Astrocyte (in vitro differentiated cells and primary cell): ENCODE measurements at regions not wholly inside any gene's neighbourhood (a gene's known extent, or its start where the extent isn't known, plus 50 kb on each side); places are given as distances from the start of the nearest gene placed in this dataset.

Source experiments
- DNase-seq: peaks from one replicate; pipeline ENCODE4 v3.0.0-alpha.2; 2010; ENCODE audit warnings: low read depth
- FAIRE-seq: peaks from 2 replicates; lab custom pipeline; 2011; peaks lifted over from hg19 to GRCh38; lab: Jason Lieb, UNC
- H2AFZ ChIP-seq: 2 replicates; pipeline ENCODE4 v1.6.0; 2012; ENCODE audit warnings: low read depth, low read length, inconsistent platforms
- H3K27ac ChIP-seq: 2 replicates; pipeline ENCODE4 v1.5.1; 2011; ENCODE audit warnings: low read depth, low read length, inconsistent platforms
- H3K27me3 ChIP-seq: 2 replicates; pipeline ENCODE4 v1.6.0; 2011; ENCODE audit warnings: low read length, inconsistent platforms; ENCODE audit not compliant: insufficient read depth
- H3K36me3 ChIP-seq: 2 replicates; pipeline ENCODE4 v1.5.1; 2011; ENCODE audit warnings: low read length, inconsistent platforms; ENCODE audit not compliant: insufficient read depth
- H3K4me1 ChIP-seq: 2 replicates; pipeline ENCODE4 v1.5.1; 2011; ENCODE audit warnings: low read length, inconsistent platforms; ENCODE audit not compliant: insufficient read depth
- H3K4me2 ChIP-seq: 2 replicates; pipeline ENCODE4 v1.6.0; 2012; ENCODE audit warnings: low read length, inconsistent platforms
- H3K4me3 ChIP-seq: 2 replicates; pipeline ENCODE4 v1.5.1; 2011; ENCODE audit warnings: low read depth, mild to moderate bottlenecking, low read length, inconsistent platforms; ENCODE audit not compliant: insufficient read depth
- H3K79me2 ChIP-seq: 2 replicates; pipeline ENCODE4 v1.6.0; 2012; ENCODE audit warnings: mild to moderate bottlenecking, low read length, inconsistent platforms; ENCODE audit not compliant: insufficient read depth
- H3K9ac ChIP-seq: 2 replicates; pipeline ENCODE4 v1.6.0; 2012; ENCODE audit warnings: mild to moderate bottlenecking, low read length, inconsistent platforms
- H3K9me3 ChIP-seq: 2 replicates; pipeline ENCODE4 v1.5.1; 2012; ENCODE audit warnings: low read depth, mild to moderate bottlenecking, low read length, inconsistent platforms; ENCODE audit not compliant: insufficient read depth
- H4K20me1 ChIP-seq: 2 replicates; pipeline ENCODE4 v1.6.0; 2012; ENCODE audit warnings: low read length, inconsistent platforms; ENCODE audit not compliant: insufficient read depth
- H3K27ac Mint-ChIP-seq: one replicate; pipeline ENCODE4 v1.8.0; 2021; ENCODE audit warnings: mild to moderate bottlenecking, mixed read lengths; ENCODE audit not compliant: unreplicated experiment
- H3K27me3 Mint-ChIP-seq: one replicate; pipeline ENCODE4 v1.8.0; 2021; ENCODE audit warnings: low read depth, mixed read lengths; ENCODE audit not compliant: unreplicated experiment
- H3K36me3 Mint-ChIP-seq: one replicate; pipeline ENCODE4 v1.8.0; 2021; ENCODE audit warnings: low read depth, mixed read lengths; ENCODE audit not compliant: unreplicated experiment
- H3K4me1 Mint-ChIP-seq: one replicate; pipeline ENCODE4 v1.8.0; 2021; ENCODE audit warnings: low read depth, mixed read lengths; ENCODE audit not compliant: unreplicated experiment
- H3K4me3 Mint-ChIP-seq: one replicate; pipeline ENCODE4 v1.8.0; 2021; ENCODE audit warnings: mild to moderate bottlenecking, moderate library complexity, mixed read lengths; ENCODE audit not compliant: unreplicated experiment
- H3K9me3 Mint-ChIP-seq: one replicate; pipeline ENCODE4 v1.8.0; 2021; ENCODE audit warnings: mild to moderate bottlenecking, mixed read lengths; ENCODE audit not compliant: unreplicated experiment
- EZH2 ChIP-seq: IDR thresholded peaks from 2 replicates; pipeline ENCODE4 v1.6.1; 2012; ENCODE audit warnings: mild to moderate bottlenecking, low read length, inconsistent platforms; ENCODE audit not compliant: insufficient read depth
- TF ChIP-seq, protein P1 (sequence below): IDR thresholded peaks from 2 replicates; pipeline ENCODE4 v1.5.1; 2011; ENCODE audit warnings: low read depth, mild to moderate bottlenecking, inconsistent platforms, low read length, moderate library complexity; ENCODE audit not compliant: insufficient read depth

DNA sequence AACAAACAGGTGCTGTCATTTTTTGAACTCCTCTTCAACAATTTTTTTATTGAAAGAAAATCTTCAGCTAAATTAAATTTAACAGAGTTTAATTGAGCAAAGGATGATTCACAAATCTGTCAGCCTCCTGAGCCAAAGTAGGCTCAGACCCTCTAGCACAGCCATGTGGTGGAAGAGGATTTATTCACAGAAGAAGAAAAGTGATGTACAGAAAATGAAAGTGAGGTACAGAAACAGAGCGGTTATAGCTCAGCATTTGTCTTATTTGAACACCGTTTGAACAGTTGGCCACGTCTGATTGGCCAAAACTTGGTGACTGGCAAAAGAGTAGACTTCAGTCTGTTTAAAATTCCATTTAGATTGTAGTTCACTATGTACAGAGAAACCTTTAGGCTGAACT lies 217.3 kb downstream of the SPANXN1 start:
- TF ChIP-seq EZH2, result no peak
- TF ChIP-seq, protein P1, sequence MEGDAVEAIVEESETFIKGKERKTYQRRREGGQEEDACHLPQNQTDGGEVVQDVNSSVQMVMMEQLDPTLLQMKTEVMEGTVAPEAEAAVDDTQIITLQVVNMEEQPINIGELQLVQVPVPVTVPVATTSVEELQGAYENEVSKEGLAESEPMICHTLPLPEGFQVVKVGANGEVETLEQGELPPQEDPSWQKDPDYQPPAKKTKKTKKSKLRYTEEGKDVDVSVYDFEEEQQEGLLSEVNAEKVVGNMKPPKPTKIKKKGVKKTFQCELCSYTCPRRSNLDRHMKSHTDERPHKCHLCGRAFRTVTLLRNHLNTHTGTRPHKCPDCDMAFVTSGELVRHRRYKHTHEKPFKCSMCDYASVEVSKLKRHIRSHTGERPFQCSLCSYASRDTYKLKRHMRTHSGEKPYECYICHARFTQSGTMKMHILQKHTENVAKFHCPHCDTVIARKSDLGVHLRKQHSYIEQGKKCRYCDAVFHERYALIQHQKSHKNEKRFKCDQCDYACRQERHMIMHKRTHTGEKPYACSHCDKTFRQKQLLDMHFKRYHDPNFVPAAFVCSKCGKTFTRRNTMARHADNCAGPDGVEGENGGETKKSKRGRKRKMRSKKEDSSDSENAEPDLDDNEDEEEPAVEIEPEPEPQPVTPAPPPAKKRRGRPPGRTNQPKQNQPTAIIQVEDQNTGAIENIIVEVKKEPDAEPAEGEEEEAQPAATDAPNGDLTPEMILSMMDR, result no peak
- H3K36me3 Mint-ChIP-seq, result no peaks in the 10 kb centered on the region
- no peak overlapping the region for H3K4me2 ChIP-seq
- H3K9ac ChIP-seq, result no peak overlapping the region
- H3K4me1 ChIP-seq, result no peaks in the 10 kb centered on the region
- no peaks in the 10 kb centered on the region for H3K27me3 ChIP-seq
- DNase-seq (no peak), FAIRE-seq (no peak)
- no peak overlapping the region for H3K4me3 ChIP-seq
- no peak overlapping the region for H3K4me3 Mint-ChIP-seq
- H3K27ac Mint-ChIP-seq, result no peak overlapping the region
- H3K79me2 ChIP-seq, result no peaks in the 10 kb centered on the region
- no peaks in the 10 kb centered on the region for H3K27me3 Mint-ChIP-seq
- no peak overlapping the region for H3K27ac ChIP-seq
- H4K20me1 ChIP-seq, result no peaks in the 10 kb centered on the region
- no peaks in the 10 kb centered on the region for H3K9me3 ChIP-seq
- H3K9me3 Mint-ChIP-seq, result no peaks in the 10 kb centered on the region
- no peaks in the 10 kb centered on the region for H3K36me3 ChIP-seq
- H2AFZ ChIP-seq, result no peak overlapping the region
- no peaks in the 10 kb centered on the region for H3K4me1 Mint-ChIP-seq

DNA sequence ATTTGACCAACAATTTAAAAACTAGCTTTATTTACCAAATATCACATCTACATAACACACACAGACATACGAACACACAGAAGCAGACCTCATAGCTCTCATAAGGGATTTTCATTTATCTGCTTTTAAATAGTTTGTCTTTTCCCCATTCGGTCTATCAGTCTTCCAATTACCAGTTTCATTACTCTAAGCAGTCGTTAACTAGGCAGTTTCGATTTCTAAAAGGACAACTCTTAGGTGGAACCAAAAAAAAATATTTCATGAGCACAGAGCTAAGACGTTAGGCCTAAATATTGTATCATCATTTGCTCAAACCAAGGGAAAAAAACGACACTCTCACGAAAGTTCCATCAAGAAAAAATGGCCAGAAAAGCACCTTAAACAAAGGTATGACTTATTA lies 228.4 kb downstream of the SPANXN1 start:
- H2AFZ ChIP-seq, result no peak overlapping the region
- no peaks in the 10 kb centered on the region for H3K27me3 Mint-ChIP-seq

DNA sequence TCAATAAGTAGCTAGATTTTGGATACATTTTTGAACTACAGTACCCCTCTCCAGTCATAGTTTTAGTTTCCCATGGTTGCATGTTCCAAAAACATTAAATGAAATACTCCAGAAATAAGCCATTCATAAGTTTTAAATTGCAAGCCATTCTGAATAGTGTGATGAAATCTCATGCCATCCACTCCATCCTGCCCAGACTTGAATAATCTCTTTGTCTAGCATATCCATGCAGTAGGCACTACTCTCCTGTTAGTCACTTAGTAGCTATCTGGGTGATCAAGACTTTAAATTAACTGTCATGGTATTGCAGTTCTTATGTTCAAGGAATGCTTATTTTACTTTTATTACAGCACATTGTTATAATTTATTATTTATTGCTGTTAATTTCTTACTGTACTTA lies 237.4 kb downstream of the SPANXN1 start:
- Histone ChIP-seq H3K79me2 (no peaks in the 10 kb centered on the region), H3K4me2 (no peak overlapping the region), H3K27ac (no peak overlapping the region), H3K36me3 (no peaks in the 10 kb centered on the region), H3K4me3 (no peak overlapping the region), H3K4me1 (no peaks in the 10 kb centered on the region), H3K27me3 (no peaks in the 10 kb centered on the region), H2AFZ (no peak overlapping the region), H3K9me3 (no peaks in the 10 kb centered on the region), H4K20me1 (no peaks in the 10 kb centered on the region), H3K9ac (no peak overlapping the region)
- FAIRE-seq, result peak; percentile 87
- Mint-ChIP-seq H3K4me3 (no peak overlapping the region), H3K36me3 (no peaks in the 10 kb centered on the region), H3K27me3 (no peaks in the 10 kb centered on the region), H3K4me1 (no peaks in the 10 kb centered on the region), H3K9me3 (peaks cover 2% of the 10 kb centered on the region), H3K27ac (no peak overlapping the region)
- no peak for DNase-seq
- no peak for TF ChIP-seq EZH2
- TF ChIP-seq, protein P1, result no peak

More for the DNA sequence above, 228.4 kb downstream of the SPANXN1 start:
- Histone ChIP-seq H3K4me1 (no peaks in the 10 kb centered on the region), H3K4me3 (no peak overlapping the region), H3K9ac (no peak overlapping the region), H3K4me2 (no peak overlapping the region), H4K20me1 (no peaks in the 10 kb centered on the region), H3K27ac (no peak overlapping the region), H3K9me3 (no peaks in the 10 kb centered on the region), H3K36me3 (no peaks in the 10 kb centered on the region), H3K27me3 (no peaks in the 10 kb centered on the region), H3K79me2 (no peaks in the 10 kb centered on the region)
- DNase-seq (no peak), FAIRE-seq (peak; percentile 60)
- TF ChIP-seq, protein P1, result no peak
- no peak for TF ChIP-seq EZH2
- no peaks in the 10 kb centered on the region for H3K9me3 Mint-ChIP-seq
- no peaks in the 10 kb centered on the region for H3K36me3 Mint-ChIP-seq
- H3K4me3 Mint-ChIP-seq, result no peak overlapping the region
- H3K27ac Mint-ChIP-seq, result no peak overlapping the region
- H3K4me1 Mint-ChIP-seq, result no peaks in the 10 kb centered on the region
